HG03575 (cell line): ENCODE measurements at regions not wholly inside any gene's neighbourhood (a gene's known extent, or its start where the extent isn't known, plus 50 kb on each side); places are given as distances from the start of the nearest gene placed in this dataset.

ENCODE experiments used
- ATAC-seq: cut with Tn5 transposase; IDR thresholded peaks from one replicate; pipeline ENCODE4 v1.9.1; 2021; ENCODE audit not compliant: unreplicated experiment, insufficient number of reproducible peaks, low FRiP score; ENCODE audit errors: extremely low read depth

GRCh38 chr2:52955079-52955478, 812.5 kb upstream of the CHAC2 start:
- ATAC-seq: no peak

- no peak for ATAC-seq
Measured at GRCh38 chr2:52940101-52940500, 827.5 kb upstream of the CHAC2 start.

- ATAC-seq: no peak
Measured at GRCh38 chr2:52939250-52939649, 828.4 kb upstream of the CHAC2 start.

- ATAC-seq: no peak
Measured at GRCh38 chr2:52936029-52936428, 831.6 kb upstream of the CHAC2 start.

GRCh38 chr2:52934920-52935640, 832.5 kb upstream of the CHAC2 start:
- ATAC-seq: peak; percentile 12

- peak; percentile 44 for ATAC-seq
Measured at GRCh38 chr2:52934323-52934898, 833.2 kb upstream of the CHAC2 start.

- ATAC-seq: no peak
Measured at GRCh38 chr2:52933878-52934277, 833.7 kb upstream of the CHAC2 start.

- ATAC-seq: peak; percentile 50
Measured at GRCh38 chr2:52931660-52932059, 835.9 kb upstream of the CHAC2 start.

GRCh38 chr2:52929412-52929811, 838.2 kb upstream of the CHAC2 start:
- no peak for ATAC-seq

GRCh38 chr2:52919673-52920072, 847.9 kb upstream of the CHAC2 start:
- no peak for ATAC-seq

- no peak for ATAC-seq
Measured at GRCh38 chr2:52918551-52918950, 849.1 kb upstream of the CHAC2 start.

- no peak for ATAC-seq
Measured at GRCh38 chr2:52916981-52917380, 850.6 kb upstream of the CHAC2 start.

GRCh38 chr2:52904355-52904891, 863.2 kb upstream of the CHAC2 start:
- no peak for ATAC-seq

GRCh38 chr2:52897511-52898044, 870.0 kb upstream of the CHAC2 start:
- no peak for ATAC-seq

GRCh38 chr2:52895726-52896340, 871.8 kb upstream of the CHAC2 start:
- ATAC-seq: no peak

- ATAC-seq: no peak
Measured at GRCh38 chr2:52886556-52886955, 881.0 kb upstream of the CHAC2 start.

GRCh38 chr2:52884761-52885352, 882.7 kb upstream of the CHAC2 start:
- ATAC-seq: no peak

GRCh38 chr2:52882974-52883373, 884.6 kb upstream of the CHAC2 start:
- ATAC-seq: no peak

GRCh38 chr2:52881606-52882005, 886.0 kb upstream of the CHAC2 start:
- no peak for ATAC-seq

GRCh38 chr2:52880872-52881271, 886.7 kb upstream of the CHAC2 start:
- no peak for ATAC-seq
